ENCODE measurements at regions not wholly inside any gene's neighbourhood (a gene's known extent, or its start where the extent isn't known, plus 50 kb on each side); places are given as distances from the start of the nearest gene placed in this dataset.

GRCh38 chr9:69955536-69956355, 87.9 kb upstream of the MAMDC2 start:
- DNase-seq (ENCODE audit: extremely low spot score, unreplicated experiment) = no peak
- no peaks in the 10 kb centered on the region for H3K4me1 Mint-ChIP-seq (ENCODE audit: unreplicated experiment)
- H3K27ac Mint-ChIP-seq = no peak overlapping the region
- no peak overlapping the region for H3K4me3 Mint-ChIP-seq
- H3K27me3 Mint-ChIP-seq = no peaks in the 10 kb centered on the region
- H3K9me3 Mint-ChIP-seq = no peaks in the 10 kb centered on the region
- no peaks in the 10 kb centered on the region for H3K36me3 Mint-ChIP-seq
- no peak for TF ChIP-seq CTCF (conservative IDR thresholded peaks at IDR 0.05)

- Mint-ChIP-seq H3K27ac (no peak overlapping the region), H3K4me3 (no peak overlapping the region), H3K4me1 (ENCODE audit: unreplicated experiment) (no peaks in the 10 kb centered on the region), H3K36me3 (no peaks in the 10 kb centered on the region), H3K27me3 (peaks cover 4% of the 10 kb centered on the region), H3K9me3 (no peaks in the 10 kb centered on the region)
- TF ChIP-seq CTCF (conservative IDR thresholded peaks at IDR 0.05) = no peak
- no peak for DNase-seq (ENCODE audit: extremely low spot score, unreplicated experiment)
Measured at GRCh38 chr9:69961843-69962242, 81.8 kb upstream of the MAMDC2 start.

- Mint-ChIP-seq H3K27ac (no peak overlapping the region), H3K27me3 (peaks cover 4% of the 10 kb centered on the region), H3K9me3 (no peaks in the 10 kb centered on the region), H3K4me3 (no peak overlapping the region), H3K4me1 (ENCODE audit: unreplicated experiment) (no peaks in the 10 kb centered on the region), H3K36me3 (no peaks in the 10 kb centered on the region)
- no peak for DNase-seq (ENCODE audit: extremely low spot score, unreplicated experiment)
- no peak for TF ChIP-seq CTCF (conservative IDR thresholded peaks at IDR 0.05)
Measured at GRCh38 chr9:69963803-69964202, 79.8 kb upstream of the MAMDC2 start.

- H3K27me3 Mint-ChIP-seq = peaks cover 4% of the 10 kb centered on the region
- no peak for TF ChIP-seq CTCF (conservative IDR thresholded peaks at IDR 0.05)
- no peak for DNase-seq (ENCODE audit: extremely low spot score, unreplicated experiment)
- H3K4me1 Mint-ChIP-seq (ENCODE audit: unreplicated experiment) = no peaks in the 10 kb centered on the region
- H3K27ac Mint-ChIP-seq = no peak overlapping the region
- no peak overlapping the region for H3K4me3 Mint-ChIP-seq
- no peaks in the 10 kb centered on the region for H3K36me3 Mint-ChIP-seq
- H3K9me3 Mint-ChIP-seq = no peaks in the 10 kb centered on the region
Measured at GRCh38 chr9:69964446-69964845, 79.2 kb upstream of the MAMDC2 start.

GRCh38 chr9:69965416-69966145, 78.1 kb upstream of the MAMDC2 start:
- Mint-ChIP-seq H3K27me3 (peaks cover 7% of the 10 kb centered on the region), H3K4me1 (ENCODE audit: unreplicated experiment) (no peaks in the 10 kb centered on the region), H3K9me3 (no peaks in the 10 kb centered on the region), H3K27ac (no peak overlapping the region), H3K4me3 (no peak overlapping the region), H3K36me3 (no peaks in the 10 kb centered on the region)
- no peak for DNase-seq (ENCODE audit: extremely low spot score, unreplicated experiment)
- no peak for TF ChIP-seq CTCF (conservative IDR thresholded peaks at IDR 0.05)
